Ecto neural progenitor cell (in vitro differentiated cells): ENCODE measurements at regions not wholly inside any gene's neighbourhood (a gene's known extent, or its start where the extent isn't known, plus 50 kb on each side); places are given as distances from the start of the nearest gene placed in this dataset.
"Not testable (repeated sequence)": the region's sequence is repeated elsewhere in the genome, so short reads cannot be mapped to it uniquely, and the experiment has no call there.

Source experiments
- DNase-seq: peaks from one replicate; pipeline ENCODE4 v3.0.0-alpha.2; 2018; ENCODE audit warnings: low spot score

DNA sequence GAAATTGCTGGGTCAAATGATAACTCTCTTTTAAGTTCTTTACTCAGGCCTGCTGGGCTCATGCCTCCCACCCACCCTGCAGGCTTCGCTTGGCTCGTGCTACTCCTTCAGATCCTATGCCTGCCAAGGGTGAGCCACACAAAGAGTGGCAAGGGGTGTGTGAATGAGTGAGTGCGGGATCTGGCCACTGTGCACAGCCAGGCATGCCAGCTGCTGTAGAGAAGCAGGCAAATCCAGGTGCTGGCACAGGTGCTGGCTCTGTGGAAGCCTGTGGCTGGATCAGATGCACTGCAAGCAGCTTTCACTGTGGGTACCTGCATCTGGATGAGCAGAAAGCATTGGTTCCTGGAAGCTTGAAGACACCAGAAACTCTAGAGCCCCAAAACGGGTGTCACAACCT lies 1055.7 kb upstream of the EPHA6 start:
- DNase-seq, result no peak

DNA sequence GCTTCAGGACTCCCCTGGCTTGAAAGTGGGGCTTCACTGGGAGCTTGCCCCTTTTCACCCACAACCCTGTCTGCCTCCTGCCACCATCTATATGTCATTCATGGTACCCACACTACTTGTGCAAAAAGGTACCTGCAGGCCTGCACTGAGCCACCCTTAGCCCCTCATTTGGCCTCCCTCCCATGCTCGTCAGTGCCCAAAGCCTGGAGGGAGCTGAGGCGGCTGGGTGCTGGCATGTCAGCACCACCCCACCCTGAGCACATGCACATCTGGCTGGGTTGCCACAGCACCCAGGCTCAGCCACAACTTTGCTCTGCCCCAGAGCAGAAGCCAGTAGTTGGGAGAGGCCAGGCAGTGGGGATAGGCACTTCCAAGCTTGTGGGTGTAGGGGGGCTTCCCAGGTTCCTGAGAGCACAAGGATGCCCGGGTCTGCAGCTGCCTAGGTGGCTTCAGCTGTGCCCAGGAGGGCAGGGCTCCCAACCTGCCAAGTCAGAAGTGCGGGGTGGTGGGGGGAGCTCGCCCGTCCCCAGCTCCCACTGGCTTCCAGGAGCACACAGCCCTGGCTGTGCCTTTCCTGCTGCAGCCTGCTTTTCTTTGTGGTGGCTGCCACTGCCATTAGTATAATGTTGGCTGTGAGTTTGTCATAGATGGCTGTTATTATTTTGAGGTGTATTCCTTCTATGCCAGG lies 1054.6 kb upstream of the EPHA6 start:
- DNase-seq, result no peak

DNA sequence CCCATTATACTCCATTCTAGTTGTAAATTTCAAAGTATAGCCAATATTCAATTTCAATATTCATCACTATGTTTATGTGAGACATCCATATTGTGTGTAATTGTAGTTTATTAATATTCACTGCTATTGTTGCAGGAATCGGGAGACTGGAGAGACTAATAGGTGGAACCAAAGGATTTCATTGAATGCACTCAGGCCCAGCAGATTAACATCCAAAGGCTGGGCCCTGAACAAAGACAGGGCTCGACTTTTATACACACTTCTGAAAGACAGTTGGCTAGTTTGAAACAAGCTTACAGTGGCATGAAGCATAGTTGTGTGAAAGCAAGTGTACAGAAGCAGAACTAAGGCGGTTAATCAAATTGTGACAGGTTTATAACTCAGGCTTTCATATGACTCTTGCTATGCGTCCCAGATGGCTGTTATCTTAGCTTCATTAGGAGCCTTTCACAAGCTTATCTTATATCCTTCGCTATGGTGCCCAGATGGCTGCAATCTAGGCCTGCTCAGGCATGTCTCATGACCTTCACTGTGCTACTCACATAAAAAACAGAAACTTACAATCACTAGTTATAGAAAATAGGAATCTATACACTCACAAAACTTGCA lies 1038.8 kb upstream of the EPHA6 start:
- DNase-seq, result no peak

DNA sequence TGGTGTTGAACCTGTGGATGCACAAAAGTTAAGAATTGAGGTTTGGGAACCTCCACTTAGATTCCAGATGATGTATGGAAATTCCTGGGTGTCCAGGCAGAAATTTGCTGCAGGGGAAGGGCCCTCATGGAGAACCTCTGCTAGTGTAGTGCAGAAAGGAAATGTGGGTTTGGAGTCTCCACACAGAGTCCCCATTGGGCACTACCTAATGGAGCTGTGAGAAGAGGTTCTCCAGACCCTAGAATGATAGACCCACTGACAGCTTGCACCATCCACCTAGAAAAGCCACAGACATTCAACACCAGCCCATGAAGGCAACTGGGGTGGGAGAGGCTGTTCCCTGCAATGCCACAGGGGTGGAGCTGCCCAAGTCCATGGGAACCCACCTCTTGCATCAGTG lies 1032.8 kb upstream of the EPHA6 start:
- DNase-seq, result no peak

DNA sequence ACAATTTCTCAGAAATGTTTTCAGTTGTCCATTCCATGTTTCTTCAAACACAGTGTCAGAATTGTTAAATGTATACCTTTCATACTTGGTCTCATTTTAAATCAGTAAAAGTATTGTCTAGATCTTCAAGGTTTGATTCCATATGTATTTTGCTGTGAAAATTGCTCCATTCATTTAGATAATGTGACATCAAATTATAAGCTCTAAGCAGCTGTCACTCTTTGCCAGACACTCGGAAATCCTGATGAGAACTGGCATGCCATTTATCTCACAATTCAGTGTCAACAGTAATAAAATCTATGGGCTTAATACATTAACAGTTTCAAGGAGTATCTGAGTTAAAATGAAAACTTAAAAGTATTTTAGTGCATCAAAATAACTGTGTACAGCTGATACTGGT lies 1025.3 kb upstream of the EPHA6 start:
- no peak for DNase-seq

DNA sequence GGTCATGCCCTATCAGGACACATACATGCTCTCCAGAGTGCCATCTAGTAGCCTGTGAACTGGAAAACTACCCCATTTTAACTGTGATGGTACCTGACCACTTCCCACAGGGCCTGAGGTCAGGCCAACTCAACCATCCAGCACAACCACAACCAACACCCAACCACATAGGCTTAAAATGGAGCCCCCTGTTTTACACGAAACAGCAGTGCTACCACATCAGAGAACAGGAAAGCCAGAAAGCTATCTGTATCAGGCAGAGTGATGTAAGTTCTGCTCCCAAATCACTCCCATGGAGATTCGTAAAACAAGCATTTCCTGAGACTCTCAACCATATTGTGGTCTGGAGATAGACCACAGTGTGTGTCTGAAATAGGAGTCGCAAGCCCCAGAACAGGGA lies 1017.3 kb upstream of the EPHA6 start:
- no peak for DNase-seq

DNA sequence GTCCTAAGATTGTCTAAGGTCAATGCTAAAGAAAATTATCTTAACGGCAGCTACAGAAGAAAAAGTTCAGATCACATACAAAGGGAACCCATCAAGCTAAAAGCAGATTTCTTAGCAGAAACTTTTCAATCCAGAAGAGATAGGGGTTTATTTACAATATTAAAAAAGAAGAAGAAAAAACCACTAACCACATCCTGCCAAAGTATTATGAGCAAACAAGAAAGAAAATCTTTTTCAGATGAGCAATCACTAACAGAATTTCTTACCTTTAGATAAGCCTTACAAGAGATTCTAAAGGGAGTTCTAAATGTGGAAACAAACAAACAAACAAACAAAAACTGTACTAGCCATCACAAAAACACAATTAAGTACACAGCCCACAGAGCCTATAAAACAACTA lies 1015.8 kb upstream of the EPHA6 start:
- no peak for DNase-seq

DNA sequence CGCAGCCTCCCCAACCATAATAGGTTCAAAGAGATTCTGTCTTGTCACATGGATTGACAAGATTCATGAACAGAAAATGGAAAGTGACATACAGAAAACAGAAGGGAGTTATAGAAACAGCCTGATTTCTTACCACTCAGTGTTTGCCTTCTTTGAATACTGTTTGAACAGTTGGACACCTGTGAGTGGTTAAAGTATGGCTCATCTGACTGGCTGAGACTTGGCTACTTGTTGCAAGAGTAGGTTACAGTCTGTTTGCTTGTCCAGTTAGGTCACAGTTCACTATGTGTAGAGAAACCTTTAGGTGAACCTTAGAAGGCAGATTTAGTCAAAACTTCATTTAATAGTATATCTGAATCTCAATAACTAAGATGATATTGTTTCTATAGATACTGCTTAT lies 1003.9 kb upstream of the EPHA6 start:
- no peak for DNase-seq

DNA sequence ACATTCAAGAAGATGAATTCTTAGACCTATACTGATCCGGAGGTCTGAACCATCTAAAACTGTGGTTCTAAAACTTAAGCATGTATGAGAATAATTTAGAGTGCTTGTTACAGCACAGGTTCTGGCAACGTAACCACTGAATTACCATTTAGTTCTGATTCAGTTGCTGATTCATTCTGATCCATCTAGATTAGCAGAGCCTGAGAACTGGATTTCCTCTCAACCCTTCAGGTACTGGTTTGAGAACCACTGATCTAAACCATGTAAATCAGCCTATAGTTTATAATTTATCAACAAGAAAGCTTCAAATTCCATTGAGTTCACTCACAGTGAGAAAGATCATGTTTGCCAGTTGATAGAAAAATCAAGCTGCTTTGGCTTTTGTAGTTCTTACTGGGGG lies 1001.1 kb upstream of the EPHA6 start:
- DNase-seq, result no peak

DNA sequence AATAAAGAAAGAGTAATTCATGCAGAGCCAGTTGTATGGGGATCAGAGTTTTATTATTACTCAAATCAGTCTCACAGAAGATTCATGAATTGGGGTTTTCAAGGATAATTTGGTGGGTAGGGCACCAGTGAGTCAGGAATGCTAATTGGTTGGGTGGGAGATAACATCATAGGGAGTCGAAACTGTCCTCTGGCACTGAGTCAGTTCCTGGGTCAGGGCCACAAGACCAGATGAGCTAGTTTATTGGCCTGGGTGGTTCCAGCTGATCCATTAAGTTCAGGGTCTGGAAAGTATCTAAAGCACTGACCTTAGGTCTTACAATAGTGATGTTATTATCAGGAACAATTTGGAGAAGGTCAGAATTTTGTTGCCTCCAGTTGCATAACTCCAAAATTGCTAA lies 998.6 kb upstream of the EPHA6 start:
- no peak for DNase-seq

DNA sequence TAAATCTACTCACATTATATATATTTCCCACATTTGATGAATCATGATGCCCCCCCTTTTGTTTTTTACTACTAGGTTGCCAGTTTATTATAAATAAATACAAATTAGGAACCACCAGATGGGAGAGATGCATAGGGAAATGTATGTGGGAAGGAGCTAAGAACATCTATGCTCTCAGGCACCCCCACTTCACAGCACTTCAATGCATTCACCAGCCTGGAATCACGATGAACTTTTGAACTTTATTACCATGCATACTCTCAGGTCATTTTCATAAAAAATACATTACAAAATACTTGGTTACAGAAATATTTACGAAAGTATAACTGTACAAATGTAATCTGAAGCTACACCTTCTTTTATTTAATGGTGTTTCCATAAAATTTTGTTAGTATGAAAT lies 988.0 kb upstream of the EPHA6 start:
- no peak for DNase-seq

DNA sequence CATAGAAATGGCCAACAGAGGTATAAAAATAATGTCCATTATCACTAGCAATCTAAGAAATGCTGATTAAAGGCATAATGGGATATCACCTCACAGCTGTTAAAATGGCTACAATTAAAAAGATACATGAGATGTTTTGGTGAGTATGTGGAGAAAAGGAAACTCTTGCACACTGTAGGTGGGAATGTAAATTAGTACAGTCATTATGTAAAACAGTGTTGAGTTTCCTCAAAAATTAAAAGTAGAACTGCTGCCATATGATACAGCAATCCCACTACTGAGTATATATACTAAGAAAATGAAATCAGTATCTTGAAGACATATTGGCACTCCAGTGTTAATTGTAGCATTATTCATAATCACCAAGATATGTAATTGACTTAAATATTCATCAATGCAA lies 982.2 kb upstream of the EPHA6 start:
- no peak for DNase-seq

DNA sequence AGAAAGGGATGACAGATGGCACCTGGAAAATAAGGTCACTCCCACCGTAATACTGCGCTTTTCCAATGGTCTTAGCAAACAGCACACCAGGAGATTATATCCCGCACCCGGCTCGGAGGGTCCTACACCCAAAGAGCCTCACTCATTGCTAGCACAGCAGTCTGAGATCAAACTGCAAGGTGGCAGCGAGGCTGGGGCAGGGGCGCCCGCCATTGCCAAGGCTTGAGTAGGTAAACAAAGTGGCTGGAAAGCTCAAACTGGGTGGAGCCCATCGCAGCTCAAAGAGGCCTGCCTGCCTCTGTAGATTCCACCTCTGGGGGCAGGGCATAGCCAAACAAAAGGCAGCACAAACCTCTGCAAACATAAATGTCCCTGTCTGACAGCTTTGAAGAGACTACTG lies 953.8 kb upstream of the EPHA6 start:
- DNase-seq, result not testable (repeated sequence)

DNA sequence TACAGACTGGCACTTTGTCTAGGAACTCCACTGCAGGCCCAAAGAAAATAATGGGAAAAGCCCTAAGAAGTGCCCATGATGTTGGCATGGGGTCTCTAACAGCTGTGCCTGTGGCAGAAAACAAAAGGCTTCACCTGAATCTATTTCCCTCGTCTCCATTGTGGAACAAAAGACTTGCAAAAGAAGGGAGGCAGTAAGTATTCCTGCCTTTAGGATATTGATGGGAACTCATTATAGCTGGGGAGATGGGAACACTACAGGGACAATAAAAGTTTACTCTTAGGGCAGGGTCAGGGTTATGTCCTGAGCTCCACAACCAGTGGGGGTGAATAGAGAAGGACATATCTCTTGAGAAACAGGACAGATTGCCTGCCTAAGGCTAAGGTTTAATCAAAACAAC lies 930.6 kb upstream of the EPHA6 start:
- no peak for DNase-seq

DNA sequence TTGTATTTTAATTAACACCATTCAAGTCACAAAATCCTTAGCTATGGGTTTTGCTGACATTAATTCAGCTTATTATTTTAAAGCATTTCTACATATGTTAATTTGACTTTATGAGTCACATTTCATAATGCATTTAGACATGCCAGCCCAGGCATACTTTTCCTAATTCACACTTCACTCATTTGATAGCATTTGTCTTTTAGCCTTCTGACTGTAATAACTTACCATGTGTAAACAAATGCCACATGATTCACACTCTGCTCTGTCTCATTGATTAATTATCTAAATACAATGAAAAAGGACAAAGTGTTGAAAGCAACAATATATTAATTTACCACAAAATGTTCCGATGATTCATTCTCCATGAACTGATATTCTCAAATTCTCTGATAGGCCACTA lies 927.8 kb upstream of the EPHA6 start:
- no peak for DNase-seq

DNA sequence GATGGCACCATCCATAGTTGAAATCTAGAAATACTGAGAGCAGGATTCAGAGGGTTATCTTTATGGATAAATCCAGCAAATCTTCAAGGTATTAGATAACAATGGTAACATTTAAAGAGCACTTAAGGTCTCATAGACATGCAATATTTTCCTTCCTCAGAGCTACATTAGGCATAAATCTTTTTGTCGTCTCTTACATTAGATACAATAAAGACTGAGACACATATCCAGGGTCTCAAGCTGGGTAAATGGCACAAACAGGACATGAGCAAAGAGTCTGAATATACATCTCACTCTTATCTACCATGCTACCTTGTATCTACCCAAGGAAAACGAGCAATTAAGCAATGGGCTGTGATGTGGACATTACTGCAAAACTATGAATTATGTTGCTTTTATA lies 927.3 kb upstream of the EPHA6 start:
- DNase-seq, result no peak

DNA sequence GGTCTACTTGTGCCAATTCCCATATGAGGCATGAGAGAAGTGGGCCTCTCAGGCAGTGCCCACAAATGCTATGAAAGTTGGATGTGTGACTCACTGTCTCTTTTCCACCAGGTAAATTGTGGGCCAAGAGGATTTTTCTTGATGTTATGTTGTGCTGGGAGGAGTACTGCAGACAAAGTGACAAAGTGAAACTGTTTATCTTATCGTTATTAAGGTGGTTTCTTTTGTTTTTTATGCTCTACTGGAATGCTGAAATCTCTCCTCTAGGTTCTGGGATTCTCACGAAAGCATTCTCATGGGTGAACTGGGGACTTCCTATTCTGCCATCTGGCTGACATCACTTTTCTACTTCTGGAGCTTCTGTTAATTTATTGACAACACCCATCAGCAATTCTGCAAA lies 919.6 kb upstream of the EPHA6 start:
- DNase-seq, result no peak

DNA sequence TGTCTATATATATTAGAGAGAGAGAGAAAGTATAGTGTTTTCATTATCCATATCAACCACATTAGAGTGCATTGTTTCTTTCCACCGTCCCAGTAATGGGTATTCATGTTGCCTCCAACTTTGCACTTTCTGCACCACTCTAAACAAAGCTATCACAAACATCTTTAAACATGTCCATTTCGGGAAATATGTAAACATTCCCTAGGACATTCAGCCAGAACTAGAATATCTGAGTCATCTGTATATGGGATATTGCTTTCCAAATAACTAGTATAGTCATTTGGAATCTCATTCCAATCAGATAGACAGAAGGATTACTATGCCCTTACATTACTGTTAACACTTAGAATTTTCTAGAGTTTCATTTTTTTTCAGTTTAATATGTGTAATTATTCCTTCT lies 914.9 kb upstream of the EPHA6 start:
- no peak for DNase-seq

DNA sequence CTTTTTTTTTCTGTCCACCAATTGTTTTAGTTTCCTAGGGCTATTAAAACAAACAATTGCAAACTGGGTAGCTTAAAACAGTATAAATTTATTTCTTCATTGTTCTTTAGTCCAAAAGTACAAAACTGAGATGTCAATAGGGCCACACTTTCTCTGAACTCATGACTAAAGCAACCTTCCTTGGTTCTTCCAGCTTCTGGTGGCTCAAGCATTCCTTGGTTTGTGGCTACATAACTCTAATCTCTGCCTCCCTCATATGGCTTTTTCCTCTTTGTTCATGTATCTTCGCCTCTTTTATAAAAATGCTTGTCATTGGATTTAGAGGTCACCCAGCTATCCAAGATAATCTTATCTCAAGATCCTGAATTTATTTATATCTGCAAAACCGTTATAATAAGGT lies 914.5 kb upstream of the EPHA6 start:
- no peak for DNase-seq

DNA sequence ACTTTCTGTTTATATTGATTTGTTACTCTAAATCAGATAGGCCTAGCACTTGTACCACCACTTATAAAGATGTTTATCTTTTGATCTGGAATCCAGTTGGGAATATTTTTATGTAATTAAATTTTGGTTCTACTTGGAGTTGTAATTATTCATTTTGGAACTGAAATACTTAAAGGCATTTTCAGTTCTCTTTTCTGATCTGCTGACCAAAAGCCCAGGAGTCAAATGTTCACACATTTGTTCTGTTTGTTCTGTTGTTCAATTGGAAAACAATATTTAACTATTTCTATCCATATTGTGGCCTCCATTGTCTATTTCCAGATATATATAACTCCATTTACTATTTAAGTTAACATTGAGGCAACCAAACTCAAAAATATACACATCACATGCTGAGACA lies 912.4 kb upstream of the EPHA6 start:
- DNase-seq, result no peak

DNA sequence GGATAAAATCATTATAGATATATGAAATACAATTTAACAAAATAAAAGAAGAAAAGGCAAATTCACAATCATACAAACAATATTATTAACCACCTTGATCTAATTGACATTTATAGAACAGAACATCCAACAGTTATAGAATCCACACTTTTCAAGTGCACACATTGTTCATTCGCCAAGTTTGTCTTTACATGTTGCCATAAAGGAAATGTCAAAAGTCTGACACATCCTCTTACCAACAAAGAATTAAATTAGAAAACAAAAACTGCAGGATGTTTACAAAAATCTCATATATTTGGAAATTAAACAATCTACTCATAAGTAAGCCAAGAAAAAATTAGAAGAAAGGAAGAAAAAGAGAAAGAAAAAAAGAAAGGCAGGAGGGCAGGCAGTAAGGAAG lies 909.2 kb upstream of the EPHA6 start:
- DNase-seq, result no peak

DNA sequence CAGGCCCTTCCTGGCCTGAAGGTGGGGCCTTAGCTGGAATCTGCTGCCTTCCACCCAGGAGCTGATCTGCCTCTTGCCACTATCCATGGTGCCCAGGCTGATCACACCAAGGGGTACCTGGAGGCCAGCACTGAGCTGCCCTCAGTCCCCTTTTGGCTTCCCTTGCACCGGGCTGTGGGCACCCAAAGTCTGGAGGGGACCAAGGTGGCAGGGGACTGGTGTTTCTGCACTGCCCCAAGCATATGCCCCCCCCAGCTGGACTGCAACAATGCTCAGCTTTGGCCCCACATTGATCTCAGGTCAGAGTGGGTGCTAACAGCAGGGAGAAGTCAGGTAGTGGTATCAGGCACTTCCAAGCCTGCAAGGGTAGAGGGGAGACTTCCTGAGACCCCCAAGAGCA lies 902.6 kb upstream of the EPHA6 start:
- DNase-seq, result no peak

DNA sequence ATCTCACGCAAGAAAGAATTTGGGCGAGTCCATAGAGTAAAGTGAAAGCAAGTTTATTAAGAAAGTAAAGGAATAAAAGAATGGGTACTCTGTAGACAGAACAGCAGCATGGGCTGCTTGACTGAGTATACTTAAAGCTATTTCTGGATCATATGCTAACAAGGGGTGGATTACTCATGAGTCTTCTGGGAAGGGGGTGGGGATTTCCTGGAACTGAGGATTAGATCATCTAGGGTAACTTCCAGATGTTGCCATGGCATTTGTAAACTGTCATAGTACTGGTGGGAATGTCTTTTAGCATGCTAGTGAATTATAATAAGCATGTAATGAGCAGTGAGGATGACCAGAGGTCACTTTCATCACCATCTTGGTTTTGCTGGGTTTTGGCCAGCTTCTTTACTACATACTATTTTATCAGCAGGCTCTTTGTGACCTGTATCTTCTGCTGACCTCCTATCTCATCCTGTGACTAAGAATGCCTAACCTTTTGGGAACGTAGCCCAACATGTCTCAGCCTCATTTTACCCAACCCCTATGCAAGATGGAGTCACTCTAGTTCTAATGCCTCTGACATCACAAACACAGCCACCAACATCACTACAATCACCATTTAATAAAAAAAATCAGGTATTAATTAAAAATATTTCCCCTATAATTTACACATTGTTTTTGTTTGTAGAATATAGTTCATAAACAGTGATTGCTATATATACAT lies 890.7 kb upstream of the EPHA6 start:
- no peak for DNase-seq
